ENCODE measurements at regions not wholly inside any gene's neighbourhood (a gene's known extent, or its start where the extent isn't known, plus 50 kb on each side); places are given as distances from the start of the nearest gene placed in this dataset.

DNA sequence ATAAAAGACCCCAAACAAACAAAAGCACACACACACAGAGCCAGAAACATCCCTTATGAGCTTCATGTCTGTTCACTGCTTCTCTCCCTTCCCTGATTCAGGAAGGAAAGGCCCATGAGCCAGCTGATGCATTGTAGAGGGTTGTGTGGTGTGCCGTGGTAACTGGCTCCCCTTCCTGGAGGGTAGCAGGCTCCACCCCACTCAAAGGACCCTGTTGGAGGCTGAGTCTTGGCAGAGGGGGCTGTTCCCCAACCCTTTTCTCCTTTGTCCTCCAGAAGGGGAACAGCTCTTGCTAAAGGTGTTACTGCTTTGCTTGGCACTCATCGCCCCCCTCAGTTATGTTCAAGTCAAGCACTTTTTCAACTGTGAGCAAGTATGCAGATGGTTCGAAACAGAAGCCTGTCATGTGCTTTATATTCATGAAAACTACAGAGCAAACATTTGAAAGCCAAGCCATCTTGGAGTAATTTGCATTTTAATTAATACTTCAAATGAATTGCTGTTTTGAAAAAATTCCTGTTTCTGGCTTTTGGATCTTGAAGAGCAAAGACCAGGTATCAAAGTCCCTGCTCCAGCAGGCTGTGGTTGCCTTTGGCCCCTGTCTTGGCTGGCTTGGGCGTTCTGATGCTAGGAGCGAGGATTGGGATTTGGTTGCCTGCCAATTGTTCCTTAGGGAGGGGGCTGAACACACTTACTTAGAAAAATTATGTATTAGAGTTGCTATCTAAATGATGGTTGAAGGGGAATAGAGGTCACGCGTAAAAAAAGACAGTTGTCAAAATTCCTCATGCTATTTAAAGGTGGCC, 267.8 kb downstream of the TSN start:
- Histone ChIP-seq H3K9me3 (replicated peaks; ENCODE audit: control insufficient read depth, insufficient read depth, low read depth, low read length) (no peaks in the 10 kb centered on the region), H4K20me1 (replicated peaks; ENCODE audit: control insufficient read depth, insufficient read depth, low read length) (no peaks in the 10 kb centered on the region), H3K9me1 (ENCODE audit: control insufficient read depth, insufficient read depth, low read length) (no peaks in the 10 kb centered on the region), H3K4me3 (no peak overlapping the region), H3K4me1 (replicated peaks in 1 of 2; ENCODE audit: control insufficient read depth in 2 of 2, insufficient read depth in 2 of 2, low read length in 2 of 2) (no peaks in the 10 kb centered on the region), H3K9ac (ENCODE audit: insufficient read depth in 1 of 2, low read depth in 2 of 2, low read length in 2 of 2) (no peak overlapping the region), H3K27ac (ENCODE audit: extremely low read depth, low read depth, low read length) (no peak overlapping the region), H2AFZ (ENCODE audit: low read depth, low read length) (no peak overlapping the region), H3K79me2 (ENCODE audit: control insufficient read depth, insufficient read depth, low read length) (no peaks in the 10 kb centered on the region), H3K27me3 (ENCODE audit: control insufficient read depth in 2 of 2, insufficient read depth in 2 of 2, low read length in 2 of 2) (peaks cover 0 to 39% of the 10 kb centered on the region in 2 experiments; a peak in 3 of 5 replicates), H3K4me2 (ENCODE audit: insufficient read depth, low read length) (no peak overlapping the region), H3K36me3 (ENCODE audit: control insufficient read depth, insufficient read depth, low read length) (no peaks in the 10 kb centered on the region)
- intact Hi-C loops (cut with micrococcal nuclease): no loop called here
- in situ Hi-C loops (cut with MboI): no loop called here
- no peak for FAIRE-seq
- ChIA-PET POLR2A (no interaction called here), CTCF (ENCODE audit: low intra/inter-chr PET ratio) (no interaction called here)
- BruUV-seq (replicated peaks): no TSS peak
- no peak for TF ChIP-seq ZBTB8A (IDR thresholded peaks at IDR 0.05; ENCODE audit: partially characterized antibody)
- TF ChIP-seq ZNF146 (CRISPR knock-in tag; IDR thresholded peaks at IDR 0.05; ENCODE audit: unreplicated experiment): no peak
- TF ChIP-seq, protein P1, sequence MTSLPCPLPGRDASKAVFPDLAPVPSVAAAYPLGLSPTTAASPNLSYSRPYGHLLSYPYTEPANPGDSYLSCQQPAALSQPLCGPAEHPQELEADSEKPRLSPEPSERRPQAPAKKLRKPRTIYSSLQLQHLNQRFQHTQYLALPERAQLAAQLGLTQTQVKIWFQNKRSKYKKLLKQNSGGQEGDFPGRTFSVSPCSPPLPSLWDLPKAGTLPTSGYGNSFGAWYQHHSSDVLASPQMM (CRISPR knock-in tag; IDR thresholded peaks at IDR 0.05): no peak
- TF ChIP-seq, protein P2, sequence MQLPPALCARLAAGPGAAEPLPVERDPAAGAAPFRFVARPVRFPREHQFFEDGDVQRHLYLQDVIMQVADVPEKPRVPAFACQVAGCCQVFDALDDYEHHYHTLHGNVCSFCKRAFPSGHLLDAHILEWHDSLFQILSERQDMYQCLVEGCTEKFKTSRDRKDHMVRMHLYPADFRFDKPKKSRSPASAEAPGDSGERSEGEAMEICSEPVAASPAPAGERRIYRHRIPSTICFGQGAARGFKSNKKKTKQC (CRISPR knock-in tag; IDR thresholded peaks at IDR 0.05): no peak
- DNase-seq (ENCODE audit: extremely low read depth in 1 of 4, low spot score in 3 of 4): no peak
- WGBS (ENCODE audit: insufficient coverage, low coverage, missing lambda C conversion rate): under 1% methylated on average over 7 of the region's 7 CpGs
- no peak for ATAC-seq
